ENCODE measurements at regions not wholly inside any gene's neighbourhood (a gene's known extent, or its start where the extent isn't known, plus 50 kb on each side); places are given as distances from the start of the nearest gene placed in this dataset.

DNA sequence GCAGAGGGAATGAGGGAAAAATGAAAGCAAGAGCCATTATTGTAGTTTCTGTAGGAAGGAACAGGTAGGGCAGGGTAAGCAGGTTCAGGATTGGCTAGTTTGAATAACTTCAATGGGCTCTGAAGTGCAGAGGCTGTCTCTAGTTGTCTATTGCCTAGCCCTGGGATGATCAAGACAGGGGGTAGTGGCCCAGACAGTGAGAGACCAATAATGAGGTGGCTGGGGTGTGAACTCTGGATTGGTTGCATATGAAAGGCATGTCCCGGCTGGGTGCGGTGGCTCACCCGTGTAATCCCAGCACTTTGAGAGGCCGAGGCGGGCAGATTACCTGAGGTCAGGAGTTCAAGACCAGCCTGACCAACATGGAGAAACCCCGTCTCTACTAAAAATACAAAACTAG lies 67.5 kb upstream of the SLC38A11 start (continued):
- TF ChIP-seq ATF2 (IDR thresholded peaks at IDR 0.05; ENCODE audit: low read length): no peak
- TF ChIP-seq SIN3A (conservative IDR thresholded peaks at IDR 0.05 in 1 of 2, IDR thresholded peaks at IDR 0.05 in 1 of 2; ENCODE audit: low read depth in 1 of 2, low read length in 2 of 2): no peak
- no peak for TF ChIP-seq TEAD4 (IDR thresholded peaks at IDR 0.05; ENCODE audit: low read depth, low read length)

Data from H1 (cell line).